ENCODE measurements at regions not wholly inside any gene's neighbourhood (a gene's known extent, or its start where the extent isn't known, plus 50 kb on each side); places are given as distances from the start of the nearest gene placed in this dataset.

DNA sequence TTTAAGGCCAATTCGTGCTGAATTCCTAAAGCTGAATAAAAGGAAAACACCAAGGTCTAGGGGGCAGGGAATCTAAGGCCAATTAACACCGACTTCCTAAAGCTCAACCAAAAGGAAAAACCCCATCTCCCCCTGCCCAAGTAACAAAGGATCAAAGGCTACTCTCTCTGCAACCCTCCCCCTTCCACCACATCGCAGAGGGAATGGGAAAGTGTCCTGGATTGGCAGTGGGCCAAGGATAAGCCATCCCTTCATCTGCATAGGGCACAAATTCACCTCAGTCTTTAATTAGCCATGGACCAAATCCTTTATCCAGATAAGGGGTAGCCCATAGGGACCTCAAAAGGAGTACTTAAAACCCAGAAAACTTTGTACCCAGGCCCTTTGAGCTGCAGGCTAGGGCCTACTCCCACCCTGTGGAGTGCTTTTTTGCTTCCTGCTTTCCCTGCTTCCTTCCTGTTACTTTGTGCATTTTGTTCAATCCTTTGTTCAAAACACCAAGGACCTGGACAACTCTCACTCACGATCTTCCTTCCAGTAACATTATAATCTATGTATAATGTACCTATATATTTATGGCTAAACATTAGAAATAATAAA is 2119.8 kb upstream of the CELF4 start (continued):
- TF ChIP-seq NRF1 (IDR thresholded peaks at IDR 0.05; ENCODE audit: low read depth, low read length) (no peak), CEBPB (IDR thresholded peaks at IDR 0.05; ENCODE audit: low read depth, low read length) (no peak), CBX8 (IDR thresholded peaks at IDR 0.05; ENCODE audit: borderline replicate concordance, low read depth, low read length) (no peak), POLR2A (IDR thresholded peaks at IDR 0.05; ENCODE audit: control extremely low read depth in 1 of 2, low read depth in 2 of 2, low read length in 2 of 2) (no peak), ASH2L (IDR thresholded peaks at IDR 0.05; ENCODE audit: low read length) (peak; percentile 38), SIN3A (conservative IDR thresholded peaks at IDR 0.05 in 1 of 2, IDR thresholded peaks at IDR 0.05 in 1 of 2; ENCODE audit: low read depth in 1 of 2, low read length in 2 of 2) (no peak), JUN (IDR thresholded peaks at IDR 0.05; ENCODE audit: low read depth, low read length) (no peak), SUZ12 (IDR thresholded peaks at IDR 0.05; ENCODE audit: low read length) (no peak), EZH2 (IDR thresholded peaks at IDR 0.05; ENCODE audit: low read depth, low read length, severe bottlenecking) (no peak), SAP30 (IDR thresholded peaks at IDR 0.05; ENCODE audit: insufficient read depth, insufficient replicate concordance, low read length) (no peak), FOSL1 (IDR thresholded peaks at IDR 0.05; ENCODE audit: insufficient read depth, low read depth, low read length) (no peak), CHD1 (IDR thresholded peaks at IDR 0.05; ENCODE audit: low read depth, low read length) (no peak), MAFK (IDR thresholded peaks at IDR 0.05; ENCODE audit: low read depth, low read length) (no peak), YY1 (IDR thresholded peaks at IDR 0.05; ENCODE audit: low read depth, low read length) (no peak), BACH1 (IDR thresholded peaks at IDR 0.05; ENCODE audit: low read length) (no peak), SIRT6 (IDR thresholded peaks at IDR 0.05; ENCODE audit: low read length) (no peak), BRCA1 (IDR thresholded peaks at IDR 0.05; ENCODE audit: low read depth, low read length) (no peak), TCF12 (IDR thresholded peaks at IDR 0.05; ENCODE audit: low read depth, low read length) (no peak), TEAD4 (IDR thresholded peaks at IDR 0.05; ENCODE audit: low read depth, low read length) (no peak), CHD2 (IDR thresholded peaks at IDR 0.05; ENCODE audit: low read length) (no peak), HDAC2 (IDR thresholded peaks at IDR 0.05; ENCODE audit: borderline replicate concordance in 1 of 2, low read depth in 2 of 2, low read length in 2 of 2) (no peak), RNF2 (IDR thresholded peaks at IDR 0.05; ENCODE audit: borderline replicate concordance, low read depth, low read length, missing control alignments, poor library complexity, severe bottlenecking) (no peak)
- TF ChIP-seq, protein P1, sequence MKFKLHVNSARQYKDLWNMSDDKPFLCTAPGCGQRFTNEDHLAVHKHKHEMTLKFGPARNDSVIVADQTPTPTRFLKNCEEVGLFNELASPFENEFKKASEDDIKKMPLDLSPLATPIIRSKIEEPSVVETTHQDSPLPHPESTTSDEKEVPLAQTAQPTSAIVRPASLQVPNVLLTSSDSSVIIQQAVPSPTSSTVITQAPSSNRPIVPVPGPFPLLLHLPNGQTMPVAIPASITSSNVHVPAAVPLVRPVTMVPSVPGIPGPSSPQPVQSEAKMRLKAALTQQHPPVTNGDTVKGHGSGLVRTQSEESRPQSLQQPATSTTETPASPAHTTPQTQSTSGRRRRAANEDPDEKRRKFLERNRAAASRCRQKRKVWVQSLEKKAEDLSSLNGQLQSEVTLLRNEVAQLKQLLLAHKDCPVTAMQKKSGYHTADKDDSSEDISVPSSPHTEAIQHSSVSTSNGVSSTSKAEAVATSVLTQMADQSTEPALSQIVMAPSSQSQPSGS (IDR thresholded peaks at IDR 0.05; ENCODE audit: low read length) = no peak
- TF ChIP-seq, protein P2, sequence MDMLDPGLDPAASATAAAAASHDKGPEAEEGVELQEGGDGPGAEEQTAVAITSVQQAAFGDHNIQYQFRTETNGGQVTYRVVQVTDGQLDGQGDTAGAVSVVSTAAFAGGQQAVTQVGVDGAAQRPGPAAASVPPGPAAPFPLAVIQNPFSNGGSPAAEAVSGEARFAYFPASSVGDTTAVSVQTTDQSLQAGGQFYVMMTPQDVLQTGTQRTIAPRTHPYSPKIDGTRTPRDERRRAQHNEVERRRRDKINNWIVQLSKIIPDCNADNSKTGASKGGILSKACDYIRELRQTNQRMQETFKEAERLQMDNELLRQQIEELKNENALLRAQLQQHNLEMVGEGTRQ (IDR thresholded peaks at IDR 0.05; ENCODE audit: low read length) = no peak

Measured in H1 (cell line).